Keratinocyte (primary cell): ENCODE measurements at regions not wholly inside any gene's neighbourhood (a gene's known extent, or its start where the extent isn't known, plus 50 kb on each side); places are given as distances from the start of the nearest gene placed in this dataset.
A peak's percentile ranks its signal among the peaks of the same experiment; 100 is the strongest.

ENCODE experiments used
- DNase-seq: peaks from one replicate; pipeline ENCODE4 v3.0.0-alpha.2; 2011; ENCODE audit warnings: low read depth, missing footprints, low spot score
- FAIRE-seq: peaks from 2 replicates; lab custom pipeline; 2011; peaks lifted over from hg19 to GRCh38; lab: Jason Lieb, UNC
- H2AFZ ChIP-seq: 2 replicates; pipeline ENCODE4 v1.6.0; 2012; ENCODE audit warnings: low read length, control low read depth, inconsistent platforms; ENCODE audit not compliant: control insufficient read depth
- H3K27ac ChIP-seq: 2 replicates; pipeline ENCODE4 v1.5.1; 2011; ENCODE audit warnings: low read length; ENCODE audit not compliant: control insufficient read depth, insufficient read depth
- H3K27me3 ChIP-seq: 3 replicates; pipeline ENCODE4 v1.6.0; 2011; ENCODE audit warnings: low read length; ENCODE audit not compliant: control insufficient read depth, insufficient read depth; ENCODE audit errors: extremely low read depth
- H3K36me3 ChIP-seq, 2 experiments: 2 replicates in 1 of 2; 3 replicates in 1 of 2; pipeline ENCODE4 v1.5.1; 2011; ENCODE audit warnings: low read length in 2 of 2, mild to moderate bottlenecking in 1 of 2; ENCODE audit not compliant: control insufficient read depth in 2 of 2, insufficient read depth in 2 of 2; ENCODE audit errors: extremely low read depth in 1 of 2
- H3K4me1 ChIP-seq: 3 replicates; pipeline ENCODE4 v1.5.1; 2011; ENCODE audit warnings: low read length; ENCODE audit not compliant: control insufficient read depth, insufficient read depth; ENCODE audit errors: extremely low read depth
- H3K4me2 ChIP-seq: 3 replicates; pipeline ENCODE4 v1.6.0; 2011; ENCODE audit warnings: low read depth, low read length; ENCODE audit not compliant: control insufficient read depth, insufficient read depth; ENCODE audit errors: extremely low read depth
- H3K4me3 ChIP-seq, 3 experiments: fragments of 200-600 bp in 1 of 3; sonication (generic) in 1 of 3; 2 replicates in 2 of 3; 3 replicates in 1 of 3; pipeline ENCODE4 v1.5.1; 2011 to 2016; ENCODE audit warnings: low read length in 3 of 3, mild to moderate bottlenecking in 3 of 3, control low read depth in 2 of 3, inconsistent platforms in 1 of 3, low read depth in 1 of 3, mixed read lengths in 1 of 3, mixed run types in 1 of 3, moderate library complexity in 1 of 3; ENCODE audit not compliant: control insufficient read depth in 2 of 3, insufficient read depth in 2 of 3; ENCODE audit errors: extremely low read depth in 1 of 3
- H3K79me2 ChIP-seq: 2 replicates; pipeline ENCODE4 v1.6.0; 2012; ENCODE audit warnings: low read length; ENCODE audit not compliant: control insufficient read depth, insufficient read depth
- H3K9ac ChIP-seq: 3 replicates; pipeline ENCODE4 v1.6.0; 2011; ENCODE audit warnings: low read length; ENCODE audit not compliant: control insufficient read depth, insufficient read depth; ENCODE audit errors: extremely low read depth
- H3K9me1 ChIP-seq: 3 replicates; pipeline ENCODE4 v1.6.0; 2011; ENCODE audit warnings: low read length; ENCODE audit not compliant: control insufficient read depth, insufficient read depth; ENCODE audit errors: extremely low read depth
- H3K9me3 ChIP-seq: 2 replicates; pipeline ENCODE4 v1.5.1; 2012; ENCODE audit warnings: low read depth, low read length; ENCODE audit not compliant: control insufficient read depth
- H4K20me1 ChIP-seq: 3 replicates; pipeline ENCODE4 v1.6.0; 2011; ENCODE audit warnings: low read length; ENCODE audit not compliant: control insufficient read depth, insufficient read depth; ENCODE audit errors: extremely low read depth
- CTCF ChIP-seq, 3 experiments: IDR thresholded peaks in 1 of 3; conservative IDR thresholded peaks in 1 of 3; optimal IDR thresholded peaks in 1 of 3; 2 replicates in 2 of 3; 3 replicates in 1 of 3; pipeline versions ENCODE3 to v1.5.1; 2011; ENCODE audit warnings: low read length in 3 of 3, mild to moderate bottlenecking in 3 of 3, moderate library complexity in 2 of 3, control low read depth in 1 of 3, inconsistent platforms in 1 of 3; ENCODE audit not compliant: insufficient read depth in 2 of 3; ENCODE audit errors: extremely low read depth in 1 of 3
- EZH2 ChIP-seq: IDR thresholded peaks from one replicate; pipeline ENCODE4 v1.6.1; 2012; ENCODE audit warnings: inconsistent platforms, mild to moderate bottlenecking, low read length, moderate library complexity
- dilution Hi-C: fragments of 300-500 bp; cut with MboI; formaldehyde crosslinking; loops from one replicate; pipeline ENCODE4 v1.7.0; 2020; ENCODE audit warnings: low sequenced_read_pairs; ENCODE audit not compliant: extremely low pct_ligation_motif_present

DNA sequence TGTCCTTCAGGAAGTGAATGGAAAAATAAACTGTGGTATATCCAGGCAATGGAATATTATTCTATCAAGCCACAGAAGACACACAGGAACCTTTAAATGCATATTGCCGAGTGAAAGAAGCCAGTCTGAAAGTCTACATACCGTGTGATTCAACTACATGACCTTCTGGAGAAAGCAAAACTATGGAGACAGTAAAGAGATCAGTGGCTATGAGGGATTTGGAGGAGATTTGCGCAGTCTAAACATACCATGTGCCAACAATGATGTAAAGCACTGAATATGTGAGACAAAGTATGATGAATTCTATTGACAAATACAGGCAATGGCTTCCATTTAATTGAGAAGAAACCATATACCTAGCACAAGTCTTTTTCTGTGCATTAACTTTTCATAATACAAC lies 518.3 kb upstream of the ZNF337 start:
- dilution Hi-C loops: no loop called here
- H3K4me1 ChIP-seq: no peaks in the 10 kb centered on the region
- H4K20me1 ChIP-seq: no peaks in the 10 kb centered on the region
- H3K9me3 ChIP-seq: no peaks in the 10 kb centered on the region
- DNase-seq (no peak), FAIRE-seq (no peak)
- TF ChIP-seq CTCF (optimal IDR thresholded peaks at IDR 0.05 in 1 of 3, IDR thresholded peaks at IDR 0.05 in 1 of 3, conservative IDR thresholded peaks at IDR 0.05 in 1 of 3; ENCODE audit: extremely low read depth in 1 of 3, insufficient read depth in 2 of 3, low read length in 3 of 3) (no peak), EZH2 (no peak)
- H3K4me3 ChIP-seq: no peak overlapping the region
- no peak overlapping the region for H3K9ac ChIP-seq
- no peaks in the 10 kb centered on the region for H3K27me3 ChIP-seq
- no peak overlapping the region for H3K27ac ChIP-seq
- no peak overlapping the region for H2AFZ ChIP-seq
- H3K4me2 ChIP-seq: no peak overlapping the region
- H3K9me1 ChIP-seq: no peaks in the 10 kb centered on the region
- no peaks in the 10 kb centered on the region for H3K79me2 ChIP-seq
- no peaks in the 10 kb centered on the region for H3K36me3 ChIP-seq

DNA sequence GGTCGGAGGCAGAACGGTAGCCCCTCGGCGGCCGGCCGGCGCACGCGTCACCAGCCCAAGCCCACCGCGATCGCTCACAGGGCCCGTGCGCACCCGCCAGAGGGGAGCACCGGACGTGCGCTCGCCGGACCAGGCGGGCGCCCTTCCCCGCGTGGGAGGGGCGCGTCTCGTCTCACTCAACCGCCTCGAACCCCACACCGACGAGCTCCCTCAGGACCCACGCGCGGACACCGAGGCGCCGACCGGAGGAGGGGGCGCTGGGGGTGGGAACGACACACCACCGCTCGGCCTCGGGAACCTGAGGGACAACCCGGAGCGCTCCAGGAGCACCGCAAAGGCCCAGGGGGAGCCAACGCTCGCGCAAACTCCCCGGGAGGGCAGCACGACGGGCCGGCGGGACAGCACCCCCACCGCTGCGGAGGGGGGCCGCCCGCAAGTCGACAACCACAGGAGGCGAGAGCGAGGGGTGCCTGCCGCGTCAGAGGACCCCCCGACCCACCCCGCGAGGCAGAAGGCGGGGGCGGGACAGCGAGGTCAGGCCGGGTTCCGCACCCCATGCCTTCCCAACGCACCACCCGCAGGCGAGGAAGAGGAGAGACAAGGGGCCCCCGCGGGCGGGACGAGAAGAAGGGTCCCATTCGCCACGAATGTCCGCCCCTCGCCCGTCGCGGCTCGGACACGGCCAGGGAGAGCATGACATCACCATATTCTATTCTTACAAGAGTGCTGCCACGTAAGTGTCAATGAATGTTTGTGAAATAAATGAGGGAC lies 512.7 kb upstream of the ZNF337 start:
- H2AFZ ChIP-seq: no peak overlapping the region
- H3K9me1 ChIP-seq: no peaks in the 10 kb centered on the region
- H3K79me2 ChIP-seq: no peaks in the 10 kb centered on the region
- peak; percentile 95 for FAIRE-seq
- no peak overlapping the region for H3K9ac ChIP-seq
- peaks cover 24% of the 10 kb centered on the region for H3K27me3 ChIP-seq
- no peaks in the 10 kb centered on the region for H4K20me1 ChIP-seq
- H3K27ac ChIP-seq: no peak overlapping the region
- no peak overlapping the region for H3K4me2 ChIP-seq
- H3K4me3 ChIP-seq: no peak overlapping the region
- H3K4me1 ChIP-seq: no peaks in the 10 kb centered on the region
- no peaks in the 10 kb centered on the region for H3K36me3 ChIP-seq
- H3K9me3 ChIP-seq: no peaks in the 10 kb centered on the region
- dilution Hi-C loops: no loop called here
- TF ChIP-seq EZH2: no peak
- no peak for TF ChIP-seq CTCF (optimal IDR thresholded peaks at IDR 0.05 in 1 of 3, IDR thresholded peaks at IDR 0.05 in 1 of 3, conservative IDR thresholded peaks at IDR 0.05 in 1 of 3; ENCODE audit: extremely low read depth in 1 of 3, insufficient read depth in 2 of 3, low read length in 3 of 3)
- DNase-seq: no peak
